HG03135 (cell line): ENCODE measurements at regions not wholly inside any gene's neighbourhood (a gene's known extent, or its start where the extent isn't known, plus 50 kb on each side); places are given as distances from the start of the nearest gene placed in this dataset.
"Not testable (repeated sequence)": the region's sequence is repeated elsewhere in the genome, so short reads cannot be mapped to it uniquely, and the experiment has no call there.

Source experiments
- ATAC-seq: cut with Tn5 transposase; IDR thresholded peaks from one replicate; pipeline ENCODE4 v1.9.1; 2021; ENCODE audit warnings: mild to moderate bottlenecking, moderate library complexity; ENCODE audit not compliant: unreplicated experiment

GRCh38 chr4:175273995-175274753 lies 356.0 kb downstream of the ADAM29 start:
- ATAC-seq, result no peak

- no peak for ATAC-seq
Observed at GRCh38 chr4:175277816-175278215, 359.7 kb downstream of the ADAM29 start.

GRCh38 chr4:175280153-175280552 lies 362.0 kb downstream of the ADAM29 start:
- no peak for ATAC-seq

DNA sequence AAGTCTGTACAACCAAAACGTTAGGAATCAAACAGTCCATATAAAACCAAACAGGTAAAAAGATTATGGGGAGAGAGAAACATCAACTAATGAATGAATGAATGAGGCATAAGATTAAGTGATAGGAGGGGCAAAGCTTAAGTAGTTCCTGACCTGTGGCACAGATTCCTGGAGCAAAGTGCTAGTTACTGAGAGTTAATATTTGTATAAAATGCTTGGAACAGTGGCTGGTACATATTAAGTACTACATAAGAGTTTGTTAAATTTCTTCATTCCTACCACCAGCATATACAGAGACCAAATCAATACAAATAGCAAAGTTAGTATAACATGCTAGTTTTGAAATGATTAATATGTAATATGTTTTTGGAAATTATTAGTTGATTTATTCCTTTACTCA lies 363.7 kb downstream of the ADAM29 start:
- no peak for ATAC-seq

DNA sequence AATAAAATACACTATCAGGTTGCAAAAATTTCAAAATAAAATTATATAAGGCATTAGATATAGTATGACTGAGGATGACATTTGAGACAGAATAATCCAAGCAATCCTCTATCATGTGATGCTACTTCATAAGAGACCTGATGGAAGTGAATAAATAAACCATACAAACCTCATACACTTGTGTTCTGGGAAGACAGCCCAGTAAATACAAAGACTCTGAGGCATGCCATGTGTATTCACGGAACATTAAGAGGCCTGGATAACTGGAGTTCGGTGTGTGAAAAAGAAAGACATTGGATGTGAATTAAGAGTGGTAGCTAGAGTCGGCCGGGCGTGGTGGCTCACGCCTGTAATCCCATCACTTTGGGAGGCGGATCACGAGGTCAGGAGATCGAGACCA lies 364.2 kb downstream of the ADAM29 start:
- ATAC-seq, result no peak

DNA sequence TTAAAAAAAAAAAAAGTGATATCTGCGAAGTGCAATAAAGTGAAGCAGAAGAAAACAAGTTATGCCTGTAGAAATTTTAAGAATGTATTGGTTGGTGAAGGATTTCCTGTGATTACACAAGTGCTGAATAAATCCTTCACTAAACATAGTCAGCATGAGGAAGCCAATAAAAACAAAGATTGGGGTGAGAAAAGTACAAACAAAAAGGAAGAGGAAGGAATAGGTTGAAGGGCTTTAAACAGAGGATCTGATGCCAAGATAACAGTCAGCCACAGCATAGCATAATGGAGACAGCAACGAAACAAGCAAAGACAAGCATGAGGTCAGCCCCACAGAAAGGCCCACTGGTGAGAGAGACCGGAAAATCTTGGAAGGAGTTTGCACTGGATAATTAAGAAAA lies 372.2 kb downstream of the ADAM29 start:
- ATAC-seq, result no peak

GRCh38 chr4:175297965-175298565 lies 379.9 kb downstream of the ADAM29 start:
- no peak for ATAC-seq

- ATAC-seq, result no peak
Observed at GRCh38 chr4:175306436-175306835, 388.3 kb downstream of the ADAM29 start.

GRCh38 chr4:175307326-175307725 lies 389.2 kb downstream of the ADAM29 start:
- ATAC-seq, result no peak

DNA sequence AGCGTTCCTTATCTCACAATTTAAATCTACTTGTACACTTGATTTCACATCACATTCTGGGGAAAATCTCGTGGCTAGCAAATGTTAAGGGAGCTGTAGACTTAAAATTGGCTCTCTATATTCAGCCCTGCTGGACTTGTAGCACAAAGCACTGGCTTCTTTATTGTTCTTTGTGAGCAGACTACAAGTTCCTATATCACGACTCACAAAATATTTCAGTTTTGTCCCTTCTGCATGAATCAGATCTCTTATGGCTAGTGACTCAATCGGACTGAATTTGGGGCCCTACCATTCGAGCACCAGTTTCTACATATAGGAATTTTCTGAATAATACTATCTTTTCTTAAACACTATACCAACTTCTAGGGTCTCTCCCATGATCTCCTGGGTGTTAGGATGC lies 390.1 kb downstream of the ADAM29 start:
- no peak for ATAC-seq

- no peak for ATAC-seq
Observed at GRCh38 chr4:175309041-175309440, 390.9 kb downstream of the ADAM29 start.

GRCh38 chr4:175325230-175325629 lies 407.1 kb downstream of the ADAM29 start:
- no peak for ATAC-seq

- ATAC-seq, result no peak
Observed at GRCh38 chr4:175326796-175327195, 408.6 kb downstream of the ADAM29 start.

GRCh38 chr4:175330236-175330635 lies 412.1 kb downstream of the ADAM29 start:
- ATAC-seq, result no peak

DNA sequence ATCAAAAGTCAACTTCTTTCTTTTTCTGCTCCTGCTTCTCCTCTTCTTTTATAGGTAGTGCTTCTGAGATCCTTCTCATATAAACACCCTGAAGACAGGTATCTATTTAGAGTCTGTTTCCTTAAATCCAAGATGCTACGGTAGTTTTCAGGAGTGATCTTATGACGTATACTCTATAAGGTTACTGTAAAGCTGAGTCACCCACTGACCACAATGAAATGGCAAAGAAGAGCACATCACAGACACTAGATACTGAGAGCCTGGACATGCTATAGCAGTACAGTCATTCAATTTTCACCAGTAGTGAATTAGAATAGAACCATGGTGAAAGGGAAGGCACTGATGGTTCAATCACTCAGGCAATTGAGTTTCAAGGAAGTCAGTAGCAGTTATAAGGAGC lies 412.5 kb downstream of the ADAM29 start:
- no peak for ATAC-seq

- ATAC-seq, result no peak
Observed at GRCh38 chr4:175335331-175335730, 417.2 kb downstream of the ADAM29 start.

DNA sequence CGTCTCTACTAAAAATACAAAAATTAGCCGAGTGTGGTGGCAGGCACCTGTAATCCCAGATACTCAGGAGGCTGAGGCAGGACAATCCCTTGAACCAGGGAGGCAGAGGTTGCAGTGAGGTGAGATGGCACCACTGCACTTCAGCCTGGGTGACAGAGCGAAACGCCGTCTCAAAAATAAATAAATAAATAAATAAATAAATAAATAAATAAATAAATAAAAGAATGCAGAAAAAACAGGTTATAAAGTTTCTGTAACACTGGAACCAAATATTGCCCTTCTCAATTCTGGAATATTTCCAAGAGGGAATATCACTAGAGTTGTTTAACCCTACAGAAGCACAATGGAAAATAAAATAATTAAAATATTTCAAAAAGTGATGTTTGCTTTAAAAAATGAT lies 418.4 kb downstream of the ADAM29 start:
- ATAC-seq, result not testable (repeated sequence)

DNA sequence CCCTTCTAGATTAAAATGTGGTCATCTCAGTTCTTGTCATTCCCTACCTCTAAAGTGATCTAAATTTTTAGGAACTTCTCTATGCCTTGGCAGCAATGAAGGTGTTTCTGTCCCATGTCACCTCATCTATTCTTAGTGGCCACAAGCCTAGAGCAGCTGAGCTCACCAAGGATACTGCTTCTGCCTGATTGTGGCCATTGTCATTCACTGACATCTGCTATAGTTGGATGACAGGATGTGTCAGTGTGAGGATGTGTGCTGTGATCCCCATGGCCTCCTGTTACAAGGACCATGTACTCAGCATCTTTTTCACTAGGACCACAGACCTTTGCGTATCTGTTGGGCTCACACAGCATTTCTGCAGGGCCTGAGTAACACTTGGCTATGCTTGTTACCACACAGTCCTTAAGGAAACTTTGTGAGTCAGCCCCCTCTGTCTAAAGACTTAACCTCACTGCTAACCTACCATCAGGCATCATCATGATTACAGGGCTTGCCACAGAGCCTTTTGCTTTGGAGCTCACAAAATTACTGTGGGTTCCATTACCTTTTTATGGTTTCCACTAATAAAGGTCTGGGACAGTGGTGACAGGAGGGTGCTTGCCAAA lies 421.0 kb downstream of the ADAM29 start:
- no peak for ATAC-seq

DNA sequence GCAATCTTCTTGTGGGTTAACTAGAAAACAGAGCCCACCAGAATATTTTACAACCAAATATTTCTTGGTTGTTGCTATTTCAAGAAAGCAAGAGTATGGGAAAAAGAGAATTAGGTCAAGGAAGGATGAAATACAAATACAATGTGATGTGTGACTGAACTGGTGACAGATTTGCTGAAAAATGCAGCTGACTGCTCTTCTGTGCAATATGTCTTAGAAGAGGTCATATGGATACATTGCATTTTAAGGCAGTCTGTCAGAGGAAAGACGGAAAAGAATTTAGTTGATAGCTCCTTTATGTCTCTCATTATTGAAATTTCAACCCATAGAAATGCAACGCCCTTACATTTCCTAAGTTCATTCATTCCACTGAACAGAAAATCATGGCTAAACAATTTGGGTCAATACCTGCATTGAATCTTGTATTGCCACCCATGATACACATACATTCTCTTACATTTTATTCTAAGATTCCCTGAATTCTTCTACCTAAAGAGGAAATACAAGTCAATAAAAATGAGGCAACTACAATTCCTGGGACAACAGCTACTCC lies 423.1 kb downstream of the ADAM29 start:
- ATAC-seq, result no peak

DNA sequence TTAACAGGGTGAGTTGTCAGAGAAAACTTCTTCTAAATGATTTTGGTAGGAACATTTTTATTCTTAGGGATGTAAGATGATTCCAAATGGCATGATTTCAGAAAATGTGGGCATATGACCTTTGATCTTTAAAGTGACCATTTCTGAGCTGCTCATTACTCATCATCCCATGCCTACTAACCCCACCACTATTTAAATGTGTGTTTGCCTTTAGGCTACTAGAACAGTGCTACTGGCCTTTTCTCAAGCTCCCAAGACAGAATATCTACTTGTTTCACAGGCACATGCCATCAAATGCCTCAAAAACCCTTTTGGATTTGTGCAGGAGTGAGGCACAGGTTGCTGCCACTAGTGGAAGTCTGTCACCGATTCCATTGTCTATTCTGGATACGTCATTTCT lies 428.2 kb downstream of the ADAM29 start:
- ATAC-seq, result no peak

- no peak for ATAC-seq
Observed at GRCh38 chr4:175350246-175350645, 432.1 kb downstream of the ADAM29 start.

DNA sequence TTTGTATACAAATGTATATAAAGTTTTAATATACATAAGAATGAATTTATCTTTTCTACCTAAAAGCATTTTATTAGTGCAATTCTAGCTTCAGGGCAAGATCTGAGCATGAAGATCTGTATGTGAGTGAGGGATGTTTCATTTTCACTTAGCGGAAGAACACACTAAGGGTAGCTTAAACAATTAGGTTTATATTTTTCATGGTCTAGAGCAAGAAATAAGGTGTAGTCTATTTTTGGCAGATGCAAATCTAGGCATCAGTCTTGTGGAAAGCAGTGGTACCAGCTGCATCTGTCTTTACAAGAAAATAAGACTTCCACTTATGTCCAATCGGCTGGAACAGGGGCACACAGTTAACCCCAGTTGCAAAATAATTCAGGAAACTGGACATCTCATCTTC lies 433.3 kb downstream of the ADAM29 start:
- ATAC-seq, result no peak
